H1 (cell line): ENCODE measurements at regions not wholly inside any gene's neighbourhood (a gene's known extent, or its start where the extent isn't known, plus 50 kb on each side); places are given as distances from the start of the nearest gene placed in this dataset.

Source experiments
- SUZ12 ChIP-seq: fragments of 200-600 bp; sonication (generic); IDR thresholded peaks from 2 replicates; pipeline ENCODE4 v1.6.1; 2012; ENCODE audit warnings: mild to moderate bottlenecking, inconsistent platforms, low read length, moderate library complexity, mixed read lengths
- TF ChIP-seq, protein P1 (sequence below), 3 experiments: IDR thresholded peaks; 1 replicate in 2 of 3; 2 replicates in 1 of 3; pipeline versions ENCODE4 v1.5.1 to v1.6.1; 2011; ENCODE audit warnings: low read length in 3 of 3, mild to moderate bottlenecking in 3 of 3, inconsistent platforms in 2 of 3, low read depth in 1 of 3, moderate library complexity in 1 of 3; ENCODE audit not compliant: insufficient read depth in 1 of 3; ENCODE audit errors: control extremely low read depth in 1 of 3

DNA sequence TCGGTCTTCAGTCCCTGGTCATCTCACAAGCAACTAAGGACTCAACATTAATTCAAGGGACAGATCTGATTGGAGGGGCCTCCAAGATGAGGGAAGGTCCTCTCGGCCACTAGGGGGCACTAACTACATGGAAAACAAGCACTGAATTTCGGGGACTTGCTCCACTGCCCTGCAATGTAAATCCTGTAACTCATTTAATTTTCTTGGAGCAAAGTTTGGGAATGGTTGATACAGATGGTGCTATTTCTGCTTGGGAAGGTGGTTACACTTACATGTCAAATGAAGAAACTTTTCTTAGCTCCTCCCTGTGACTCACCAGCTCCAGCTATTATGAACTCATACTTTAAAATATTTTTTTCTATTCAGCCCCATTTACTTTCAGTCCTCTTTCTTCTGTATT, 97.4 kb upstream of the KCNJ15 start (continued):
- TF ChIP-seq, protein P1, sequence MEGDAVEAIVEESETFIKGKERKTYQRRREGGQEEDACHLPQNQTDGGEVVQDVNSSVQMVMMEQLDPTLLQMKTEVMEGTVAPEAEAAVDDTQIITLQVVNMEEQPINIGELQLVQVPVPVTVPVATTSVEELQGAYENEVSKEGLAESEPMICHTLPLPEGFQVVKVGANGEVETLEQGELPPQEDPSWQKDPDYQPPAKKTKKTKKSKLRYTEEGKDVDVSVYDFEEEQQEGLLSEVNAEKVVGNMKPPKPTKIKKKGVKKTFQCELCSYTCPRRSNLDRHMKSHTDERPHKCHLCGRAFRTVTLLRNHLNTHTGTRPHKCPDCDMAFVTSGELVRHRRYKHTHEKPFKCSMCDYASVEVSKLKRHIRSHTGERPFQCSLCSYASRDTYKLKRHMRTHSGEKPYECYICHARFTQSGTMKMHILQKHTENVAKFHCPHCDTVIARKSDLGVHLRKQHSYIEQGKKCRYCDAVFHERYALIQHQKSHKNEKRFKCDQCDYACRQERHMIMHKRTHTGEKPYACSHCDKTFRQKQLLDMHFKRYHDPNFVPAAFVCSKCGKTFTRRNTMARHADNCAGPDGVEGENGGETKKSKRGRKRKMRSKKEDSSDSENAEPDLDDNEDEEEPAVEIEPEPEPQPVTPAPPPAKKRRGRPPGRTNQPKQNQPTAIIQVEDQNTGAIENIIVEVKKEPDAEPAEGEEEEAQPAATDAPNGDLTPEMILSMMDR (IDR thresholded peaks at IDR 0.05; ENCODE audit: control extremely low read depth in 1 of 3, insufficient read depth in 1 of 3, low read depth in 1 of 3, low read length in 3 of 3), result peak; percentile 66 to 88 (median 75)
- no peak for TF ChIP-seq SUZ12
